ENCODE measurements at regions not wholly inside any gene's neighbourhood (a gene's known extent, or its start where the extent isn't known, plus 50 kb on each side); places are given as distances from the start of the nearest gene placed in this dataset.

DNA sequence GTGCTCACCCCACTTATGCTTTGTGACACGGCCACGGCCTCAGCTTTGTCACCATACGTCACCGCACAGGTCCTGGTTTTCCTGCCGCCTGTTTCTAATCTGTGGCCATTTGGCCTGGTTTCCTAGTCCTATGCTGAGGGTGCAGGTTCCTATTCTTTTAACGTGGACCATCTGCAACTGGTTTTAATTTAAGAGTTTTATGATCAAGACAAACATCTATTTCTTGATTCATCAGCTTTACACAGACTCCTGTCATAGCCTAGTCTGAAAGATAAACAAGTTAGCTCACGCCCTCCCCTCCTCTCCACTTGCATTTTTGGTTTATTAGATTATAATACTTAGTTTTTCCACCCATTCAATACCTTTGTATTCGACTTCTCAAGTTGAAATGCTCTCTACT is 97.5 kb upstream of the RPS6KA2 start:
- TF ChIP-seq, protein P1, sequence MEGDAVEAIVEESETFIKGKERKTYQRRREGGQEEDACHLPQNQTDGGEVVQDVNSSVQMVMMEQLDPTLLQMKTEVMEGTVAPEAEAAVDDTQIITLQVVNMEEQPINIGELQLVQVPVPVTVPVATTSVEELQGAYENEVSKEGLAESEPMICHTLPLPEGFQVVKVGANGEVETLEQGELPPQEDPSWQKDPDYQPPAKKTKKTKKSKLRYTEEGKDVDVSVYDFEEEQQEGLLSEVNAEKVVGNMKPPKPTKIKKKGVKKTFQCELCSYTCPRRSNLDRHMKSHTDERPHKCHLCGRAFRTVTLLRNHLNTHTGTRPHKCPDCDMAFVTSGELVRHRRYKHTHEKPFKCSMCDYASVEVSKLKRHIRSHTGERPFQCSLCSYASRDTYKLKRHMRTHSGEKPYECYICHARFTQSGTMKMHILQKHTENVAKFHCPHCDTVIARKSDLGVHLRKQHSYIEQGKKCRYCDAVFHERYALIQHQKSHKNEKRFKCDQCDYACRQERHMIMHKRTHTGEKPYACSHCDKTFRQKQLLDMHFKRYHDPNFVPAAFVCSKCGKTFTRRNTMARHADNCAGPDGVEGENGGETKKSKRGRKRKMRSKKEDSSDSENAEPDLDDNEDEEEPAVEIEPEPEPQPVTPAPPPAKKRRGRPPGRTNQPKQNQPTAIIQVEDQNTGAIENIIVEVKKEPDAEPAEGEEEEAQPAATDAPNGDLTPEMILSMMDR (IDR thresholded peaks at IDR 0.05): no peak
- no peak for TF ChIP-seq POLR2AphosphoS5 (IDR thresholded peaks at IDR 0.05)
